ENCODE measurements at regions not wholly inside any gene's neighbourhood (a gene's known extent, or its start where the extent isn't known, plus 50 kb on each side); places are given as distances from the start of the nearest gene placed in this dataset.

DNA sequence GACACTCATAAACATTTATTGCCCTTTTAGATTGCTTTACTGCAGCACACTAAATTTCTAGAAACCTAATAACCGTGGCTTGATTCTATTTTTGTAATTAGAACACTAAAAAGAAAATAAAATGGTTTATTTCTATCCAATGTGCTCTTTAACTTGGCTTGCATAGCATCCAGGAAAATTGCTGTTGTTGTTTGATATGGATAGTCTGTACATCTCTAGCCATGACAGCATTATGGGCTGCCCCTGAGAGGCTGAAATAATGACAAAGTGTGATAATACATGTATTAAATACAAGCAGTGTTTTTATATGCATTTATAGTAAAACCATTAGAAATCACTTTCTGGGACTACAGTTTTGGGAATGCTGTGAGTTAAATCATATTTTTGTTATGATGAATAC lies 472.5 kb downstream of the EPM2A start:
- no peaks in the 10 kb centered on the region for H3K36me3 Mint-ChIP-seq (ENCODE audit: insufficient read depth, unreplicated experiment)
- intact Hi-C loops (cut with micrococcal nuclease; ENCODE audit: unreplicated experiment) = no loop called here
- no peak overlapping the region for H3K4me3 Mint-ChIP-seq (ENCODE audit: low read depth, unreplicated experiment)
- no peak for DNase-seq
- H3K4me1 Mint-ChIP-seq (ENCODE audit: low read depth, unreplicated experiment) = no peaks in the 10 kb centered on the region
- H3K9me3 Mint-ChIP-seq (ENCODE audit: low read depth, unreplicated experiment) = peaks cover 2% of the 10 kb centered on the region
- CTCF ChIA-PET = no interaction called here
- BruUV-seq (replicated peaks) = no TSS peak
- TF ChIP-seq, protein P1, sequence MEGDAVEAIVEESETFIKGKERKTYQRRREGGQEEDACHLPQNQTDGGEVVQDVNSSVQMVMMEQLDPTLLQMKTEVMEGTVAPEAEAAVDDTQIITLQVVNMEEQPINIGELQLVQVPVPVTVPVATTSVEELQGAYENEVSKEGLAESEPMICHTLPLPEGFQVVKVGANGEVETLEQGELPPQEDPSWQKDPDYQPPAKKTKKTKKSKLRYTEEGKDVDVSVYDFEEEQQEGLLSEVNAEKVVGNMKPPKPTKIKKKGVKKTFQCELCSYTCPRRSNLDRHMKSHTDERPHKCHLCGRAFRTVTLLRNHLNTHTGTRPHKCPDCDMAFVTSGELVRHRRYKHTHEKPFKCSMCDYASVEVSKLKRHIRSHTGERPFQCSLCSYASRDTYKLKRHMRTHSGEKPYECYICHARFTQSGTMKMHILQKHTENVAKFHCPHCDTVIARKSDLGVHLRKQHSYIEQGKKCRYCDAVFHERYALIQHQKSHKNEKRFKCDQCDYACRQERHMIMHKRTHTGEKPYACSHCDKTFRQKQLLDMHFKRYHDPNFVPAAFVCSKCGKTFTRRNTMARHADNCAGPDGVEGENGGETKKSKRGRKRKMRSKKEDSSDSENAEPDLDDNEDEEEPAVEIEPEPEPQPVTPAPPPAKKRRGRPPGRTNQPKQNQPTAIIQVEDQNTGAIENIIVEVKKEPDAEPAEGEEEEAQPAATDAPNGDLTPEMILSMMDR (IDR thresholded peaks at IDR 0.05; ENCODE audit: unreplicated experiment) = no peak
- H3K27me3 Mint-ChIP-seq (ENCODE audit: unreplicated experiment) = no peaks in the 10 kb centered on the region
- H3K27ac Mint-ChIP-seq (ENCODE audit: unreplicated experiment) = no peak overlapping the region

DNA sequence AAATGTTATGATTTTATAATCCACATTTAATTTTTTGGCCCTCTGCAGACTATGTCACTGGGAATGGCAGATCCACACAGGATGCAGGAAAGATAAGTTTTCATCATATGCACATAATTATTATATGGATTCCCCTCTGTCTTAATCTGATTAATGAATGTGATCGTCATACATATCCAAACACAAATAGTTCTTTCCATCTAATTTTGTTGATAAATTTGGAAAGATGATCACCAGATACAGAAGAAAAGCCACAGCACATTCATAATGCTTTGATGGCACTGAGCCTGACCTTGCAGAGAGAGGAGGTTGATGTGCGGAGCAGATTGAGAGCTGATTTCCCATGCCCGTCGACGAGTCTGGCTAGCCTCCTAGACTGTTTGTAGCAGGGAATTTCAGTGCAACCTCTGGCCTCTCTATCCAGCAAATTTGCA lies 471.5 kb downstream of the EPM2A start:
- H3K9me3 Mint-ChIP-seq (ENCODE audit: low read depth, unreplicated experiment) = peaks cover 2% of the 10 kb centered on the region
- TF ChIP-seq, protein P1 (IDR thresholded peaks at IDR 0.05; ENCODE audit: unreplicated experiment) = no peak
- no peak overlapping the region for H3K4me3 Mint-ChIP-seq (ENCODE audit: low read depth, unreplicated experiment)
- no peaks in the 10 kb centered on the region for H3K4me1 Mint-ChIP-seq (ENCODE audit: low read depth, unreplicated experiment)
- DNase-seq = no peak
- intact Hi-C loops (cut with micrococcal nuclease; ENCODE audit: unreplicated experiment) = no loop called here
- H3K36me3 Mint-ChIP-seq (ENCODE audit: insufficient read depth, unreplicated experiment) = no peaks in the 10 kb centered on the region
- no TSS peak for BruUV-seq (replicated peaks)
- H3K27me3 Mint-ChIP-seq (ENCODE audit: unreplicated experiment) = no peaks in the 10 kb centered on the region
- CTCF ChIA-PET = no interaction called here
- no peak overlapping the region for H3K27ac Mint-ChIP-seq (ENCODE audit: unreplicated experiment)

DNA sequence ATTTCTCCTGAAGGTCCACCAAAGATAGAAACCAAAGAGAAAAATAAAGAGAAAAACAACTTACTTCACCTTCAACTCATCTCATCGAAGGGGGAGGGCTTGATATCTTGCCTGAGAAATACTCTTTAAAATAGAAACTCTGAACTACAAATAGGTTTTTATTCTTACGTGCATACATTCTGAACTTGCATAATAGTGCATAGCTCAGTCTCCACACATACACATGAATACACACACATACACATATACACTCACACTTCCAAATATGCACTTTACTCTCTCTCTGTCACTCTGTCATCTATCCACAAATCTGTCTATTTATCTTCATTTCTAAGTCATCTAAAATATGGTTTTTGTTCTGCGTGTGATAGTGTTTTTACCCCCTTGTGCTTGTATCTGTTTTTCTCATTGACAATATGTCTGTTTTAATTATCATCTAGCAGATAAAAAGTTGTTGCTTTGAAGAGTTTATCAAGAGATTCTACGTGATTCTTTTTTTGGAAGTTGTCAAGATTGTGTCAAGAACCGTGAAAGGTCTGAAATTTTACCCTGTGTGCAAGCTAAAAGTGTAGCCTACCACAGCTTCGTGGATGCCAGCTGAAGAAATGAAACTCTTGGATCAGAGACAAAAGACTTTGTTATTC lies 468.8 kb downstream of the EPM2A start:
- intact Hi-C loops (cut with micrococcal nuclease; ENCODE audit: unreplicated experiment) = no loop called here
- Mint-ChIP-seq H3K9me3 (ENCODE audit: low read depth, unreplicated experiment) (no peaks in the 10 kb centered on the region), H3K27ac (ENCODE audit: unreplicated experiment) (no peak overlapping the region), H3K4me3 (ENCODE audit: low read depth, unreplicated experiment) (no peak overlapping the region), H3K36me3 (ENCODE audit: insufficient read depth, unreplicated experiment) (no peaks in the 10 kb centered on the region), H3K27me3 (ENCODE audit: unreplicated experiment) (no peaks in the 10 kb centered on the region), H3K4me1 (ENCODE audit: low read depth, unreplicated experiment) (no peaks in the 10 kb centered on the region)
- CTCF ChIA-PET = no interaction called here
- no TSS peak for BruUV-seq (replicated peaks)
- TF ChIP-seq, protein P1 (IDR thresholded peaks at IDR 0.05; ENCODE audit: unreplicated experiment) = no peak
- DNase-seq = no peak

DNA sequence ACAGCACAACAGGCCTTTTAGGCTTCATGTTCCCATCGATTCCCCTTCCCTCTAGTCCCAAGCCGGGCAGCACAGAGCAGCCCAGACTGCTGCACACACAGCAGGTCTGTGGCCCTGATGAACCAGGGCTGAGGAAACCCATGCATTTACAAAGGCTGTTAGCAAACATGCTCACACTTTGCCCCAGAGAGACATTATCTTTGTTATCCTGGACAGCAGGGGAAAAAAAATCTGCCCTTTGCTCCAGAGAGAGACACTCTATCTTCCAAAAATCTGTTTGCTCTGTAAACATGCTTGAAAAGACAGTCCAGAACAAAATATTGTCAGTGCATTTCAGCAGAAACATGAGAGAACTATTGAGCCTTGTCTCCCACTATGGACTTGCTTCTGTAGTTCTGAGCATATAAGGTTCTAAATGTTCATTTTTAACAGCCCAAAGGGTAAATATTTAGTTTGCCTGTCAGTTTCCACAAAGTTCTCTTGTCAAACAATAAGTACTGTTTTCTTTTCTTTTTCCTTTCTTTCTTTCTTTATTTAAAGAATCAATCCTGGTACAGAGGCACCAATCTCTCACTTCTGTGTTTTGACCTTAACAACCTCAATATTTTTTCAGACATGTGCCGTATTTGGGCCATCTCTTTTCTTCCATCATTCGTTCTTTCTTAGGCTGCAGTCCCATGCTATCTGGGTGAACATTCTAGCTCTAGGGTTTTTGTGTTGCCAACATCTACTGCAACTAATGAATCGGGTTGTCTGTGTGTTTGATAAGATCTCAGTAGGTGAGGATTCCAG lies 468.0 kb downstream of the EPM2A start:
- CTCF ChIA-PET = no interaction called here
- no peaks in the 10 kb centered on the region for H3K27me3 Mint-ChIP-seq (ENCODE audit: unreplicated experiment)
- H3K4me3 Mint-ChIP-seq (ENCODE audit: low read depth, unreplicated experiment) = no peak overlapping the region
- no peaks in the 10 kb centered on the region for H3K36me3 Mint-ChIP-seq (ENCODE audit: insufficient read depth, unreplicated experiment)
- DNase-seq = no peak
- TF ChIP-seq, protein P1 (IDR thresholded peaks at IDR 0.05; ENCODE audit: unreplicated experiment) = no peak
- intact Hi-C loops (cut with micrococcal nuclease; ENCODE audit: unreplicated experiment) = no loop called here
- no TSS peak for BruUV-seq (replicated peaks)
- no peaks in the 10 kb centered on the region for H3K9me3 Mint-ChIP-seq (ENCODE audit: low read depth, unreplicated experiment)
- no peaks in the 10 kb centered on the region for H3K4me1 Mint-ChIP-seq (ENCODE audit: low read depth, unreplicated experiment)
- H3K27ac Mint-ChIP-seq (ENCODE audit: unreplicated experiment) = no peak overlapping the region
